ENCODE measurements at regions not wholly inside any gene's neighbourhood (a gene's known extent, or its start where the extent isn't known, plus 50 kb on each side); places are given as distances from the start of the nearest gene placed in this dataset.

DNA sequence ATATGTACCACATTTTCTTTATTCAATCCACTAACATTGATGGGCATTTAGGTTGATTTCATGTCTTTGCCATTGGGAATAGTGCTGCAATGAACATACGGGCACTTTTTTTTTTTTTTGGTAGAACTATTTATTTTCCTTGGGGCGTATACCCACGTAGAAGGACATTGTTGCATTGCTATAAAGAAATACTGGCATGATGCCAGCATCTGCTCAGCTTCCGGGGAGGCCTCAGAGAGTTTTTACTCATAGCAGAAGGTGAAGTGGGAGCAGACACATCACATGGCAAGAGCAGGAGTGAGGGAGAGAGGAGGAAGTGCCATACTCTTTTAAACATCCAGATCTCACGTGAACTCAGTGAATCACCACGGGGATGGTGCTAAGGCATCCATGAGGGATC lies 197.0 kb downstream of the SQOR start:
- H3K36me3 Mint-ChIP-seq = no peaks in the 10 kb centered on the region
- H3K4me1 Mint-ChIP-seq (ENCODE audit: low read depth) = no peaks in the 10 kb centered on the region
- H3K27me3 Mint-ChIP-seq = peaks cover 4% of the 10 kb centered on the region
- H3K27ac Mint-ChIP-seq = no peak overlapping the region
- H3K4me3 Mint-ChIP-seq = no peak overlapping the region
- no peaks in the 10 kb centered on the region for H3K9me3 Mint-ChIP-seq (ENCODE audit: low read depth)

DNA sequence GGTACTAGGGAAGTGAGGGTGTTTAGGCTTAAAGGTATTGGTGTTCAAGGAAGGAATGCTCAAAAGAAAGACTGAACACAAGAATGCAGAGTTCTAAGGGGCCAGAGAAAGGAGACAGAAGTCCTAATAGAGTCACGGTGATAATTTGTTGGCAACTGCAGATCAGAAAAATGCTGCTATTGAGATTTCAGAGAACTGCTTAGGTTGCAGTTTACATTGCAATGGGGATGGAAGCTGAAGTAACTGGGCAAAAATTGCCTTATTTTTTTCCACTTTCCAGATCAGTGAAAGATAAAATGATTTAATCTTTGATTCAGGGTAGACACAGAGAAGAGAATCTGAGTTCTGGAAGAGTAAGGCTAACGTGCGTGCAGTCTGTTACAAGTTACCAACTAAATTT lies 199.8 kb downstream of the SQOR start:
- H3K27ac Mint-ChIP-seq = no peak overlapping the region
- no peaks in the 10 kb centered on the region for H3K4me1 Mint-ChIP-seq (ENCODE audit: low read depth)

DNA sequence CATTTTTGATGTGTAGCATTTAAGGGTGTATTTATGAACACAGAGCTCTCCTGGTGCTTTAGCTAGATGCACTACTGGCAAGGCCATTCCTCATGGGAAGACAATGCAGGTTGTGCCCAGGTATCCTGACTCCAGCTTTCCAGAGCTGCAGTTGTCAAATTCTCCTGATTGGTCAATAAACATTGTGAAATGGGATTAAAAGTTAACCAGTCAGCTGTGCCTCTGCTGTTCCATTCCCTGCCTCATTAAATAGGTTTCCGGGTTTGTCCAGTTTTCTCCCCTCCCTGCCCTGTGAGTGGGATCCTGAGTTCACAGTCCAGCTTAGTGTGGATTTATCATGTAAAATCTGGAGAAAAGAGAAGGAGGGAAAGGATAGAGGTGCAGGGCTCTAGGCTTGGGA lies 207.3 kb downstream of the SQOR start:
- Mint-ChIP-seq H3K9me3 (ENCODE audit: low read depth) (no peaks in the 10 kb centered on the region), H3K4me3 (no peak overlapping the region), H3K27ac (no peak overlapping the region), H3K36me3 (no peaks in the 10 kb centered on the region), H3K4me1 (ENCODE audit: low read depth) (no peaks in the 10 kb centered on the region), H3K27me3 (peaks cover 3% of the 10 kb centered on the region)

More for the DNA sequence above, 199.8 kb downstream of the SQOR start:
- no peaks in the 10 kb centered on the region for H3K9me3 Mint-ChIP-seq (ENCODE audit: low read depth)
- H3K27me3 Mint-ChIP-seq = peaks cover 5% of the 10 kb centered on the region
- no peak overlapping the region for H3K4me3 Mint-ChIP-seq
- H3K36me3 Mint-ChIP-seq = no peaks in the 10 kb centered on the region

DNA sequence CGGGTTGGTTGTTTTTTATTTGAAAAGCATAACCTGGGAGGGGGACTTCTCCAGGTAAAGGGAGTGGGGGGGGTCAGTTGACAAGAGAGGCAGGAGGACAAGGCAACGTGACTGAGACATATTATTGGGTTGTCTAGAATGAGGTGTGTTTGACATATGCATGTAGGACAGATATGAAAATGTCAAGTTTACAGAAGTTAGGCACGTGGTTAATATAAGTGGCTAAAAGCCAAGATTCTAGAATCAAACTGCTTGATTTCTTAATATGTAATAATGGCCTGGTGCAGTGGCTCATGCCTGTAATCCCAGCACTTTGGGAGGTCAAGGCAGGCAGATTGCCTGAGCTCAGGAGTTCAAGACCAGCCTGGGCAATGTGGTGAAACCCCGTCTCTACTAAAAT lies 212.8 kb downstream of the SQOR start:
- Mint-ChIP-seq H3K27ac (no peak overlapping the region), H3K27me3 (no peaks in the 10 kb centered on the region), H3K9me3 (ENCODE audit: low read depth) (no peaks in the 10 kb centered on the region), H3K4me1 (ENCODE audit: low read depth) (no peaks in the 10 kb centered on the region), H3K4me3 (no peak overlapping the region), H3K36me3 (no peaks in the 10 kb centered on the region)

DNA sequence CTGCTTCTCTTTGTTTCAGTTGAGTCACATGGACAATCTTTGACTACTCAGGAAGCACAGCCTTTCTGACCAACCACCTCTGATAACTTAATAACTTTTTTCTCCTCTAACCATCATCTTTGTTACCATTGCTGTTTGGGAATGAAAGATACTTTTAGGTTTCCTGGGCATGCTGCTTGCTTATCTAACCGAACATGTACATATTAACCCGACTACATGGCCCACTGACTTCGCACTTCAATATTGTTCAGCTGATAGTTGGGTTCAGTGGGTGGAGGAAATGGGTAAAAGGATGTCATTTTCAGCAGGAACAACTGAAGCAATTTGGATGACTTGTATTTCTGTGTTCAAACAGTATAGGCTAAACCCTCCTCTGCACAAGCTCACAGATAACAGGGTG lies 214.3 kb downstream of the SQOR start:
- Mint-ChIP-seq H3K4me3 (no peak overlapping the region), H3K9me3 (ENCODE audit: low read depth) (no peaks in the 10 kb centered on the region), H3K27ac (no peak overlapping the region), H3K4me1 (ENCODE audit: low read depth) (no peaks in the 10 kb centered on the region), H3K36me3 (no peaks in the 10 kb centered on the region), H3K27me3 (peaks cover under 1% of the 10 kb centered on the region)

DNA sequence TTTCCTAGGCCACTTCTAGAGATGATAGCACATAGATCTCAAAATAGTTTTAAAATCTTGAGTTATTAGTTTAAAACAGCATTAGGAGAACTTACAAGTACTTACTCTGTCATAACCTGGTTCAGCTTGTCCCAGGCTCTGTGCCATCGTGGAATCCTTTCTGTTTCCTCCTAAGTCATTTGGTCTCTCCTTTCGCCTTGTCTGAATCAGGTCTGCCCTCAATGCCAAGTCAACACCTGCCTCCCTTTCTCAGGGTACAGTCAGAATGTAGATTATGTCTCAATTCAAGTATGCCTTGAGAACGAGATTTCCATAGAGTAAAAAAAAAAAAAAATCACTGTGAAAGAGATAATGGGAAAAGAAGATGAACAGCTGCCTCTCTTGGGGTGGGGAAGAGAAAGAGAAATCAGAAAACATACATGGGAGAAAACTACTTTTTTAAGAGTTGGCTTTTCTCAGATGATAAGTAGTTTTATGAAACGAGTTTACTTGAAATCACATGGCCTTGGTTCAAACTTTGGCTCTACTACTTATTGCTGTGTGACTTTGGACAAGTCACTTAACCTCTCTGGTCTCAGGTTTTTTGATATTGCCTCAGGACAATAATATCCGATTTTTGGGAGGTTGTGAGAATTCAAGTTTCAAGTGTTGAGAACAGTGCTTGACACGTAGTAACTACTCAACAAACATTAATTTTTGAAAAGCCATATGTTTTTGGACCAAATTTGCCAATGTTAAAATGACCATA lies 219.8 kb downstream of the SQOR start:
- Mint-ChIP-seq H3K4me3 (no peak overlapping the region), H3K4me1 (ENCODE audit: low read depth) (no peaks in the 10 kb centered on the region), H3K9me3 (ENCODE audit: low read depth) (no peaks in the 10 kb centered on the region), H3K27me3 (peaks cover 7% of the 10 kb centered on the region), H3K36me3 (no peaks in the 10 kb centered on the region), H3K27ac (no peak overlapping the region)

DNA sequence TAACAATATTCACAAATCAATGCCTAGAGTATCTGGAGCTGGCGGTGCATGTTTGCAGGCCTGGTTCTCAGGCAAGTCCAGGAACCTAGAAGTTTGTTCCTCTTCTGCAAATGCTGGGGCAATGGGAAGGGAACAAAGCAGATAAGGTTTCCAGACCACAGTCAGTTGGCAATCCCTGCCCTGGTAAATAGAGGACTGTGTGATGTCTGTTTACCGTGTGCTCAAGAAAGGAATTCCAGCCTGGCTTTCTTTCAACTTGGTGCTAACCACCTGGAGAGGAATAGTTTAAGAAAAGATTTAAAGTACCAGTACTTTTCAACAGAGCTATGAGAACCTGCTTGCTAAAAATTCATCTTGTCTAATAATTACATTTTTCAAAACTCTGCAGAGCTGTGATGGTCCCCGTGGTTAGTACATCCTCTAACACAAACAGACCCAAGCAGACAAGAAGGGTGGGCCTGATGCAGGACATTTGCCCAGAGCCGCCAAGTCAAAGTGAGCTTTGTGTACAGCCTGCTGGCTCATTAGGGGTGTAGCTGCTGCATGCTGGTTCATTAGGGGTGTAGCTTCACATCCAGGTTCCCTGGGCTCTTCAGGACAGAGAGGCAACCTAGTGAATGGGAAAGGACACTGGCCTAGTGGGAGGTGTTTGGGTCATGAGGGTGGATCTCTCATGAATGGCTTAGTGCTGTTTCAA lies 220.5 kb downstream of the SQOR start:
- H3K4me3 Mint-ChIP-seq = no peak overlapping the region
- no peaks in the 10 kb centered on the region for H3K4me1 Mint-ChIP-seq (ENCODE audit: low read depth)
- H3K36me3 Mint-ChIP-seq = no peaks in the 10 kb centered on the region
- H3K27ac Mint-ChIP-seq = no peak overlapping the region
- H3K9me3 Mint-ChIP-seq (ENCODE audit: low read depth) = no peaks in the 10 kb centered on the region
- H3K27me3 Mint-ChIP-seq = peaks cover 7% of the 10 kb centered on the region

DNA sequence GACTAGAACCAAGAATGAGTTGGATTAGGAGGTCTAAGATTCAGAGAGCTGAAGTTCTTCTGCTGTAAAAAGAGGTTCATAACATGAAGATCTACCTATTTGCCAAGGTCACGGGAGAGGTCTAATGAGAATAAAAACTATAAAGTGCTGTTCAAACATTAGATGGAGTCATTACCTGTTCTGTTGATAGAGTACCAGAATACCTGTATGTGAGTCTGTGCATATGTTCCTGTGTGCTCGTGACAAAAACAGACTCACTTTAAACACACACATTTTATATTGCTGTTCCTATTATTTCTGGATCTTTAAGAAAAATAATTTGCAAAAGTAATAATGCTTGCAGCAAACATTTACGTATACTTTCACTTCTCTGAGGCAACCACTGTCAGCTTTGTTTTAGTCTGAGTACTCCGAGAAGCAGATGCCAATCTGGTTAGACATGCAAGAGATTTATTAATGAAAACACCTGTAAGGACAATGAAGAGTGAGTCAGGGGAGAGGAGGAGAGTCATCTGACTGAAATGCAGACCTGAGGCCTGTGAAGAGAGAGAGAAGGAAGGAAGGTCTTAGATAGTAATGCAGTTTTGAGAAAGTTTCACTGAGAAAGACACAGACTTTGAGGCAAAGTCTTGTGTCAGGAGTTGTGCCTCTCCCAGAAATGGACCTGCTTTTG lies 221.2 kb downstream of the SQOR start:
- Mint-ChIP-seq H3K27ac (no peak overlapping the region), H3K4me1 (ENCODE audit: low read depth) (no peaks in the 10 kb centered on the region), H3K27me3 (peaks cover 10% of the 10 kb centered on the region), H3K9me3 (ENCODE audit: low read depth) (no peaks in the 10 kb centered on the region), H3K4me3 (no peak overlapping the region), H3K36me3 (no peaks in the 10 kb centered on the region)

DNA sequence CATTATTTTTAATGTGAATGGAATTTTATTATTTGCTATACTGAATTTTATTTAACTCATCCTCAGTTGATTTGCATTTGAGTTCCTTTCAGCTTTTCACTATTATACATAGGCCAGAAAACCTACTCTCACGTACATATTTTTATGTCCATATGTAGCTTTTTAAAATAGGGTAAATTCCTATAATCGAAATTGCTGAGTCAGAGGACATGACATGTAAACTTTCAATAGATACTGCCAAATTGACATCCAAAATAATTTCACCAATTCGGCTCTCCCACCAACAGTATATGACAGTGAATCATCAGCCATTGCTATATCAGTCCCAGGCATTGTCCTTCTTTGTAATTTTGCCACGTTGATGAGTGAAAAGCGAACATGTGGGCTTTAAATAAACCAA lies 222.5 kb downstream of the SQOR start:
- Mint-ChIP-seq H3K9me3 (ENCODE audit: low read depth) (no peaks in the 10 kb centered on the region), H3K4me1 (ENCODE audit: low read depth) (no peaks in the 10 kb centered on the region), H3K4me3 (no peak overlapping the region), H3K36me3 (no peaks in the 10 kb centered on the region), H3K27me3 (peaks cover 11% of the 10 kb centered on the region), H3K27ac (no peak overlapping the region)

DNA sequence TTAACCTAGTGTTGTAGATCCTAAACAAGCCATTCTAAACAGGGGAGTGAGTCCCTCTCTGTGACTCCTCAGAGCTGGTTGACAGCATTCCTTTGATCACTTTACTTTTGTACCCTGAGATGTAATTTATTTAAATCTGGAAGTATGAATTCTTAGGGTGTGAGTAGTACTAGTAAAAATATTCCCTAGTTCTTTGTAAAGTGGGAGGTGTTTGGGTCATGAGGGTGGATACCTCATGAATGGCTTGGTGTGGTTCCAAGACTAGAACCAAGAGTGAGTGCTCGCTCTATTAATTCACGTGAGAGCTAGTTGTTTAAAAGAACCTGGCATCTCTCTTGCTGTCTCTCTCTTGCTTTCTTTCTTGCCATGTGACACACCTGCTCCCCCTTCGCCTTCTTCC lies 223.7 kb downstream of the SQOR start:
- Mint-ChIP-seq H3K27me3 (peaks cover 11% of the 10 kb centered on the region), H3K36me3 (no peaks in the 10 kb centered on the region), H3K9me3 (ENCODE audit: low read depth) (no peaks in the 10 kb centered on the region), H3K4me1 (ENCODE audit: low read depth) (no peaks in the 10 kb centered on the region), H3K4me3 (no peak overlapping the region), H3K27ac (no peak overlapping the region)

DNA sequence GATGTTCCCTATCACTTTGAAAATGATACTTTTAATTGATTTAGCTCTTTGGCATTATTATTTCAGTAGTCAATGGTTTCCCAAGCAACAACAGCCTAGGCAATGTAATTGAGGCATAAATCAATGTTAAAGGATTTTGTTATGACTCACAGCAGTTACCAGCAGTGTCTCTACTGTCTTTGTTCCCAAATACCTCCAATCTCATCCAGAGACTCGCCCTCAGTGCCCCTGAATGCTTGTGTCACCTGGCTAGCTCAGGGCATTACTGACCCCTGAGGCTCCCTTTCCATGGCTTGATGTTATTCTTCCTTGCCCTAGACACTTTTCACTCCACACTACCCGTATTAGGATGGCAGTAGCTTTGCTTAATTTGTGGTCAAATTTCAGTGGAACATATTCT lies 227.2 kb downstream of the SQOR start:
- H3K4me3 Mint-ChIP-seq = no peak overlapping the region
- H3K9me3 Mint-ChIP-seq (ENCODE audit: low read depth) = no peaks in the 10 kb centered on the region

DNA sequence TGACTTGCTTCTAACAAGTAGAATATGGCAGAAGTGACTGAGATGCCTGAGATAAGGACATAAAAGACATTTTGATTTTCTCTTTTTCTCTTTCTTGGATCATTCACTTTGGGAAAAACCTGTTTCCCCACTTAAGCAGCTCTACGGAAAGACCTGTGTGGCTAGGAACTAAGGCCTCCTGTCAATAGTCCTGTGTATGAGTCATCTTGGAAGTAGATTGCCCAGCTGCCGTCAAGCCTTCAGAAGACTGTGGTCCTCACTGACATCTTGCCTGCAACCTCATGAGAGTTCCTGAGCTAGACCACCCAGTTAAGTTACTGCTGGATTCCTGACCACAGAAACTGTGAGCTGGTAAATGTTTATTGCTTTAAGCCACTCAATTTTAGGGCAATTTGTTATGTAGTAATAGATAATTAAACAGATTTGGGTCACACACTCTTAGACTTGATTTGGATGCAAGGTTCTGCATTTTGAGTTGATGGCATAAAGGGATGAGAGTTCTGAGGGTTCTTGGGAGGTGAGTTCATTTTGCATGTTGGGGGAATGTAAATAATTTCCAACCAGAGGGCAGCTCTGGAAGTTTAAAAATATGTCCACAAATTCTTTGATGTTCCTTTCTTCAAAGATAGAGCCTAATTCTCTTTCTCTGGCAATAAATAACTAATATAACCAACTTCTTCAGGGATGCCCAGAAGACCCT lies 229.2 kb downstream of the SQOR start:
- no peak overlapping the region for H3K27ac Mint-ChIP-seq
- peaks cover 4% of the 10 kb centered on the region for H3K9me3 Mint-ChIP-seq (ENCODE audit: low read depth)
- no peaks in the 10 kb centered on the region for H3K4me1 Mint-ChIP-seq (ENCODE audit: low read depth)
- H3K4me3 Mint-ChIP-seq = no peak overlapping the region
- no peaks in the 10 kb centered on the region for H3K36me3 Mint-ChIP-seq
- H3K27me3 Mint-ChIP-seq = peaks cover 4% of the 10 kb centered on the region

More for the DNA sequence above, 227.2 kb downstream of the SQOR start:
- no peak overlapping the region for H3K27ac Mint-ChIP-seq
- no peaks in the 10 kb centered on the region for H3K4me1 Mint-ChIP-seq (ENCODE audit: low read depth)
- H3K27me3 Mint-ChIP-seq = peaks cover 4% of the 10 kb centered on the region
- no peaks in the 10 kb centered on the region for H3K36me3 Mint-ChIP-seq

DNA sequence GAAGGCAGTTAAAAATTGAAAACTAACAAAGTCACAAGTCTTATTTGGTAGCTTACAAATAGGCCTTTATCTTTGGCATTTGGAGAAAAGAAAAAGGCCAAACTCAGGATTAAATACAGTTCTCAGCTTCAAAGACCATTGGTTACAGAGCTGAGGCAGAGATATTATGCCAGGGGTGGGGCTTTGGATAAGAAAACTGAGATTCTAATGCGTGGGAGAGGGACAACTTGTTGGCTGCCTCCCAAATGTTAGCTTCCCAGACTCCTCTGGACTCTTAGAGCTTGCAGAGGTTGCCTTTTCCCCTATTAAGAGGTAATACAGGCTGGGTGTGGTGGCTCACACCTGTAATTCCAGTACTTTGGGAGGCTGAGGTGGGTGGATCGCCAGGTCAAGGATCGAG lies 231.8 kb downstream of the SQOR start:
- H3K27ac Mint-ChIP-seq = no peak overlapping the region
- H3K36me3 Mint-ChIP-seq = no peaks in the 10 kb centered on the region
- peaks cover 6% of the 10 kb centered on the region for H3K9me3 Mint-ChIP-seq (ENCODE audit: low read depth)
- no peaks in the 10 kb centered on the region for H3K4me1 Mint-ChIP-seq (ENCODE audit: low read depth)
- no peak overlapping the region for H3K4me3 Mint-ChIP-seq
- peaks cover 4% of the 10 kb centered on the region for H3K27me3 Mint-ChIP-seq

DNA sequence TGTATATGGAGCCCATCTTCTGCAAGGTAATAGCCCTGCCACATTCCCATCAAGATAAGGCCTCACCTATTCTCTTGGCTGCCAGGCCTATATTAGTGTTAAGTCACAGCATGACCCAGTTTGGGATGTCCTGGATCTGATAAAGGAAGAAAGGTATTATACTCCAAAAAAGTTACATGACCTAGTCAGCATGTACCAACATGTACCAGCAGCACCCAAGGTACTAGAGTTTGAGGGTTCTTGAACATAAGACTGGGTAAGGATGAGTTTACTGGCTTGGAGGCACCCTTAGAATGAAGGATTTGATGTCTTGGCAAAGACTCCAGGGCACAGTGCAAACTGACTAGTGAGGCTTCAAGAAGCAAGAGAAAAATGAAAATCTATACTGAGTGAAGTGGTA lies 232.5 kb downstream of the SQOR start:
- Mint-ChIP-seq H3K4me3 (no peak overlapping the region), H3K4me1 (ENCODE audit: low read depth) (no peaks in the 10 kb centered on the region), H3K27me3 (peaks cover 6% of the 10 kb centered on the region), H3K27ac (no peak overlapping the region), H3K36me3 (no peaks in the 10 kb centered on the region), H3K9me3 (ENCODE audit: low read depth) (peaks cover 13% of the 10 kb centered on the region)

DNA sequence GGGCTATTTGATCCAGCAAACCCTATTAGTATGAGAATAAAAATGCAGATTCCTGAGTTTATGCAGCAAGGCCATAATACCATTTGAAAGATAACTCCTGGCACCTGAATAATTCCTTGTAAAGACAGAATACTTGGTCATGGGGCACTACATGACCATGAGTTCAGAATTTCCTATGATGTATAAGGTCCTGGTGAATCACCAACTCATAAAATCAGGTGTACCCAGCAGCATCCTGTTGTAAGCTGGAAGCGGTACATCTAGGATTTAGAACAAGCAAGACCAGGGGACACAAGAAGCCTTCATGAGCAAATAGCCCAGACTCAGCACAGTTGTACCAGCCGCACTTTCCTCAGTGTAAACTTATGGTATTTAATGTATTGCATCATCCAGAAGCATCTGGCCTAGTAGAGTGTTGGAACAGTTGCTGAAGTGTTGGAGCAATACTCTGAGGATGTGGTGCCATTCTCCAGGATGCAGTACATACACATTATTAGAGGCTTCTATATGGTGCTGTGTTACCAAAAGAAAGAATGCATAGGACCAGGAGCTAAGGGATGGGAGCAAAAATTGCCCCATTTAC lies 233.4 kb downstream of the SQOR start:
- H3K27me3 Mint-ChIP-seq = peaks cover 8% of the 10 kb centered on the region
- H3K4me1 Mint-ChIP-seq (ENCODE audit: low read depth) = no peaks in the 10 kb centered on the region
- no peaks in the 10 kb centered on the region for H3K36me3 Mint-ChIP-seq
- peaks cover 17% of the 10 kb centered on the region for H3K9me3 Mint-ChIP-seq (ENCODE audit: low read depth)
- H3K27ac Mint-ChIP-seq = no peak overlapping the region
- no peak overlapping the region for H3K4me3 Mint-ChIP-seq

Measured in activated naive CD8-positive, alpha-beta T cell (primary cell).